OCI-LY3 (cell line): ENCODE measurements at regions not wholly inside any gene's neighbourhood (a gene's known extent, or its start where the extent isn't known, plus 50 kb on each side); places are given as distances from the start of the nearest gene placed in this dataset.

Source experiments
- EZH2phosphoT487 ChIP-seq: fragments of 200-600 bp; shearing (Covaris generic); IDR thresholded peaks from 2 replicates; pipeline ENCODE4 v1.6.1; 2018; ENCODE audit warnings: antibody characterized with exemption, mixed run types, low read depth
- TF ChIP-seq, protein P1 (sequence below): fragments of 200-600, 300-600 bp; sonication (generic); IDR thresholded peaks from 2 replicates; pipeline ENCODE4 v1.5.1; 2014; ENCODE audit warnings: antibody characterized with exemption, low read length, low read depth

DNA sequence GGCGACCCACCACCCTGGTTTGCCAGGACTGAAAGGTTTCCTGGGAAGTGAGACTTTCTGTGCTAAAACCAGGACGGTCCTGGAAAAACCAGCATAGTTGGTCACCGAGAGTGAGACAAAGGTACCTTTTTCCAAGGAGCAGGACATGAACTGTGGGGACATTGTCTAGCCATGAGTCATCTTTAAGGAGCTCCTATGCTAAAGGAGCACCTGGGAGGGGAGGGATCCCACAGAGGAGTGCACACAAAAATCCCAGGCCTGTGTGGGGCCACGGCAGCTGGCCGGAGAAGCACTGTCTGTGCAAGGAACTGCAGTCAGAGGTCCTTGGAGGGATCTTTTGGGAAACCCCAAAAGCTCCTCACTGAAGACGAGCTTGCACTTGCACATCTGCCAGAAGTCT lies 109.1 kb upstream of the PLEKHG1 start:
- TF ChIP-seq, protein P1, sequence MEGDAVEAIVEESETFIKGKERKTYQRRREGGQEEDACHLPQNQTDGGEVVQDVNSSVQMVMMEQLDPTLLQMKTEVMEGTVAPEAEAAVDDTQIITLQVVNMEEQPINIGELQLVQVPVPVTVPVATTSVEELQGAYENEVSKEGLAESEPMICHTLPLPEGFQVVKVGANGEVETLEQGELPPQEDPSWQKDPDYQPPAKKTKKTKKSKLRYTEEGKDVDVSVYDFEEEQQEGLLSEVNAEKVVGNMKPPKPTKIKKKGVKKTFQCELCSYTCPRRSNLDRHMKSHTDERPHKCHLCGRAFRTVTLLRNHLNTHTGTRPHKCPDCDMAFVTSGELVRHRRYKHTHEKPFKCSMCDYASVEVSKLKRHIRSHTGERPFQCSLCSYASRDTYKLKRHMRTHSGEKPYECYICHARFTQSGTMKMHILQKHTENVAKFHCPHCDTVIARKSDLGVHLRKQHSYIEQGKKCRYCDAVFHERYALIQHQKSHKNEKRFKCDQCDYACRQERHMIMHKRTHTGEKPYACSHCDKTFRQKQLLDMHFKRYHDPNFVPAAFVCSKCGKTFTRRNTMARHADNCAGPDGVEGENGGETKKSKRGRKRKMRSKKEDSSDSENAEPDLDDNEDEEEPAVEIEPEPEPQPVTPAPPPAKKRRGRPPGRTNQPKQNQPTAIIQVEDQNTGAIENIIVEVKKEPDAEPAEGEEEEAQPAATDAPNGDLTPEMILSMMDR: no peak
- no peak for TF ChIP-seq EZH2phosphoT487
